Hematopoietic multipotent progenitor cell treated with erythropoietin and hydrocortisone succinate and interleukin-3 and kit ligand, for 6 days (in vitro differentiated cells): ENCODE measurements at regions not wholly inside any gene's neighbourhood (a gene's known extent, or its start where the extent isn't known, plus 50 kb on each side); places are given as distances from the start of the nearest gene placed in this dataset.
"Not testable (repeated sequence)": the region's sequence is repeated elsewhere in the genome, so short reads cannot be mapped to it uniquely, and the experiment has no call there.

Experiments
- DNase-seq: peaks from one replicate; pipeline ENCODE4 v3.0.0-alpha.2; 2015

GRCh38 chr13:97520061-97520460, 86.1 kb downstream of the RAP2A start:
- DNase-seq: no peak

- no peak for DNase-seq
Measured at GRCh38 chr13:97520866-97521265, 86.9 kb downstream of the RAP2A start.

- no peak for DNase-seq
Measured at GRCh38 chr13:97521726-97522125, 87.8 kb downstream of the RAP2A start.

GRCh38 chr13:97522243-97522642, 88.3 kb downstream of the RAP2A start:
- DNase-seq: no peak

- no peak for DNase-seq
Measured at GRCh38 chr13:97526556-97526955, 92.6 kb downstream of the RAP2A start.

GRCh38 chr13:97528518-97528917, 94.5 kb downstream of the RAP2A start:
- DNase-seq: no peak

- no peak for DNase-seq
Measured at GRCh38 chr13:97534540-97534939, 100.6 kb downstream of the RAP2A start.

GRCh38 chr13:97535614-97536013, 101.6 kb downstream of the RAP2A start:
- DNase-seq: no peak

GRCh38 chr13:97537110-97537509, 103.1 kb downstream of the RAP2A start:
- no peak for DNase-seq

- DNase-seq: no peak
Measured at GRCh38 chr13:97538203-97538602, 104.2 kb downstream of the RAP2A start.

- DNase-seq: no peak
Measured at GRCh38 chr13:97539651-97540610, 106.0 kb downstream of the RAP2A start.

GRCh38 chr13:97540696-97541095, 106.7 kb downstream of the RAP2A start:
- no peak for DNase-seq

- no peak for DNase-seq
Measured at GRCh38 chr13:97542102-97542685, 108.2 kb downstream of the RAP2A start.

- no peak for DNase-seq
Measured at GRCh38 chr13:97544031-97544765, 110.2 kb downstream of the RAP2A start.

GRCh38 chr13:97544971-97545499, 111.1 kb downstream of the RAP2A start:
- DNase-seq: not testable (repeated sequence)

- no peak for DNase-seq
Measured at GRCh38 chr13:97548138-97548537, 114.2 kb downstream of the RAP2A start.

- DNase-seq: no peak
Measured at GRCh38 chr13:97548711-97549110, 114.7 kb downstream of the RAP2A start.

GRCh38 chr13:97549201-97549600, 115.2 kb downstream of the RAP2A start:
- DNase-seq: no peak

- DNase-seq: no peak
Measured at GRCh38 chr13:97554496-97554895, 120.5 kb downstream of the RAP2A start.

- DNase-seq: no peak
Measured at GRCh38 chr13:97555034-97555433, 121.1 kb downstream of the RAP2A start.

- DNase-seq: no peak
Measured at GRCh38 chr13:97559030-97559429, 125.1 kb downstream of the RAP2A start.

GRCh38 chr13:97559981-97560380, 126.0 kb downstream of the RAP2A start:
- DNase-seq: no peak

GRCh38 chr13:97561182-97561581, 127.2 kb downstream of the RAP2A start:
- DNase-seq: no peak
